HL-60 (cell line): ENCODE measurements at regions not wholly inside any gene's neighbourhood (a gene's known extent, or its start where the extent isn't known, plus 50 kb on each side); places are given as distances from the start of the nearest gene placed in this dataset.

Source experiments
- DNase-seq, 2 experiments: peaks; one replicate each; pipeline ENCODE4 v3.0.0-alpha.2; 2010 to 2020; ENCODE audit warnings: low read depth in 1 of 2, low spot score in 1 of 2
- H3K27ac ChIP-seq: fragments of 250-450 bp; sonication (Bioruptor Pico); replicated peaks from 2 replicates; pipeline ENCODE4 v1.5.1; 2020; ENCODE audit warnings: mild to moderate bottlenecking, moderate library complexity
- H3K27me3 ChIP-seq: fragments of 250-450 bp; sonication (Bioruptor Pico); 2 replicates; pipeline ENCODE4 v1.5.1; 2021; ENCODE audit warnings: mild to moderate bottlenecking, moderate library complexity; ENCODE audit not compliant: insufficient read depth, poor library complexity, severe bottlenecking
- H3K4me3 ChIP-seq: replicated peaks from 2 replicates; pipeline ENCODE4 v1.5.1; 2011; ENCODE audit warnings: mild to moderate bottlenecking, control low read depth, low read length; ENCODE audit not compliant: insufficient read depth
- CTCF ChIP-seq: IDR thresholded peaks from one replicate; pipeline ENCODE4 v1.5.1; 2011; ENCODE audit warnings: low read length, control low read depth, inconsistent platforms; ENCODE audit not compliant: insufficient read depth
- GABPA ChIP-seq: IDR thresholded peaks from 2 replicates; pipeline ENCODE4 v1.6.1; 2012; ENCODE audit warnings: low read depth
- POLR2AphosphoS5 ChIP-seq: IDR thresholded peaks from 2 replicates; pipeline ENCODE4 v1.6.1; 2012; ENCODE audit warnings: low read depth
- REST ChIP-seq: IDR thresholded peaks from 2 replicates; pipeline ENCODE4 v1.6.1; 2012; ENCODE audit warnings: low read depth; ENCODE audit not compliant: insufficient replicate concordance
- SPI1 ChIP-seq: IDR thresholded peaks from 2 replicates; pipeline ENCODE4 v1.6.1; 2012; ENCODE audit warnings: low read depth, mild to moderate bottlenecking, borderline replicate concordance

GRCh38 chr19:30309176-30309575 is 63.0 kb upstream of the ZNF536 start:
- TF ChIP-seq SPI1 (no peak), REST (no peak), CTCF (no peak), GABPA (no peak)
- Histone ChIP-seq H3K27ac (no peak overlapping the region), H3K27me3 (no peaks in the 10 kb centered on the region), H3K4me3 (no peak overlapping the region)
- no peak for DNase-seq

GRCh38 chr19:30309905-30310601 is 62.1 kb upstream of the ZNF536 start:
- TF ChIP-seq POLR2AphosphoS5 (no peak), SPI1 (no peak), CTCF (no peak), REST (no peak), GABPA (no peak)
- Histone ChIP-seq H3K4me3 (no peak overlapping the region), H3K27me3 (no peaks in the 10 kb centered on the region), H3K27ac (no peak overlapping the region)
- DNase-seq: no peak

GRCh38 chr19:30310602-30311263 is 61.5 kb upstream of the ZNF536 start:
- no peaks in the 10 kb centered on the region for H3K27me3 ChIP-seq
- DNase-seq: no peak
- H3K4me3 ChIP-seq: no peak overlapping the region

More at GRCh38 chr19:30310602-30311263, 61.5 kb upstream of the ZNF536 start:
- TF ChIP-seq GABPA: no peak
- no peak for TF ChIP-seq POLR2AphosphoS5
- TF ChIP-seq CTCF: no peak
- no peak for TF ChIP-seq REST
- TF ChIP-seq SPI1: no peak
- no peak overlapping the region for H3K27ac ChIP-seq
